Activated CD8-positive, alpha-beta memory T cell treated with anti-CD3 and anti-CD28 coated beads for 1 hour (primary cell): ENCODE measurements at regions not wholly inside any gene's neighbourhood (a gene's known extent, or its start where the extent isn't known, plus 50 kb on each side); places are given as distances from the start of the nearest gene placed in this dataset.
"Not testable (repeated sequence)": the region's sequence is repeated elsewhere in the genome, so short reads cannot be mapped to it uniquely, and the experiment has no call there.

ENCODE experiments used
- DNase-seq, 2 donors: peaks; one replicate each; pipeline ENCODE4 v3.0.0-alpha.2; 2020; ENCODE audit warnings: low read depth in 1 of 2; ENCODE audit errors: extremely low read depth in 1 of 2

DNA sequence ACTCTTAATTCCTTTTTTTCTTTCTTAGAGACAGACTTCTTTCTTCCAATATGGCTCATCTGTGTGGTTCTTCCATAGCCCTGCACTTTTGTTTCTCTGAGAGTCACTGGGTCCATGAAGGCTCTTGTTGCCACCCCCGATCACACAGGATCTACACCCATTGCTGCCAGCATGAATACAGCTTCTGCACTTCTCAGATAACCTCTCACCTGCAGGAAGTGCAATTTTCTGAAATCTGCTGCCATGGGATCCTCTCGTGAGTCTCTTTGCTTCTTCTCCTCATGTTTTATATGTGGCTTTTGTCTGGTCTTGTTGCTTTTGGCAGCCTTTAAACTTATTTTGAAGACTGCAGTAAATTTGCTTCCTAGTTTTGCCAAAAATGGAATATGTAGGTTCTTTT, 171.2 kb downstream of the TMEM167A start:
- DNase-seq = no peak

DNA sequence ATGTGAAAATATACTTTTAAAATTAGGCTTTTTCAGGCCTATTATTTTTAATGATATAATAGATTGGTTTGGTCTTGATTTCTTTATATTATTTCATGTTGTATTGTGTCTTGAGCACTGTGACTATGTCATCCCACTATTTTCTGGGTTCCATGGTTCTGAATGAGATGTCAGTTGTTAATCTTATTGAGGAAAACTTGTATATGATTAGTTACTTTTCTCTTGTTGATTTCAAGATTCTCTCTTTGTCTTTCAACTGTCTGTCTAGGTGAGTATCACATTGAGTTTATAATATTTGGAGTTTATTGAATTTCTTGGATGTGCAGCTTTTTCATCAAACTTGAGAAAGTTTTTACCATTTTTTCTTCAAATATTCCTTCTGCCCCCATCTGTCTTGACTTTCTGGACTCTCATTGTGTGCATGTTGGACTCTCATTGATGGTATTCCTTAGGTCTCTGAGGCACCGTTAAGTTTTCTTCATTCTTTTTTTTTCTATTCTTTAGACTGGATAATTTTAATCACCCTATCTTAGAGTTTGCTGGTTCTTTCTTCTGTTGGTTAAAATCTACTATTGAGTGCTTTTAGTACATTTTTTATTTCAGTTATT, 175.8 kb downstream of the TMEM167A start:
- no peak for DNase-seq

DNA sequence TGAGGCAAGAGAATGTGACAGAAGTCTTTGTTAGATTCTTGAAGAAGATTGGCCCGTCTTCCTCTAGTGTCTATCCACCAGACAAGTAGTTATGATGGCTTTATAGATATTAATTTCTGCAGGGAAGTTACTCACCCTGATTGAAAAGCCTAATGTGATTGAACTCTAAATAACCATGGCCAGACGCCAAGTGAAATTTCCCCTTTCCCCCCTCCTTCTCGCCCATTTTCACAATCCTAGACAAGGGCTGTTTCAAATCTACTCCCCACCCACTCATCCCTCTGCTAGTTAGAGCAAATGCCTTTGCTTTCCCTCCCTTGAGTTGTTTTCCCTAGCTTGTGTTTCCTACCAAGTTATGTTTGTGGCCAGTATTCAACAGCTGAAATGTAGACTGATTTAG, 182.5 kb downstream of the TMEM167A start:
- DNase-seq = no peak

DNA sequence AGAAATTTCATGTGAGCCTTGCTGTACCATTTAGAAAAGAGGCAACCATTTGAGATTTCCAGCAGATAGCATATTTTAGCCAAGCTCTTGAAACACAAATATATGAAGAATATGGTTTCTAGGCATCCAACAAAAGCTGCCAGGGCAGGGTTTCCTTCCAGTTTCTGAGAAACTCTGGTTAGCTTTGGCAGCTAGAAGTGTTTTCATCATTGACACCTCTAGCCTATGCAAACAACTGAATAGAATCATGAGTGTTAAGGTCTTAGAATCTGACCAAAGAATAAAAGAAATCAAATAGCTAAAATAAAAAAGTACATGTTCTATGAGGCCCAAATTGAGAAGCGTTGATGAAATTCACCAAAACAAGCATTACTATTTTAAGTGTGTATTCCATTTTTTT, 188.1 kb downstream of the TMEM167A start:
- DNase-seq = no peak

DNA sequence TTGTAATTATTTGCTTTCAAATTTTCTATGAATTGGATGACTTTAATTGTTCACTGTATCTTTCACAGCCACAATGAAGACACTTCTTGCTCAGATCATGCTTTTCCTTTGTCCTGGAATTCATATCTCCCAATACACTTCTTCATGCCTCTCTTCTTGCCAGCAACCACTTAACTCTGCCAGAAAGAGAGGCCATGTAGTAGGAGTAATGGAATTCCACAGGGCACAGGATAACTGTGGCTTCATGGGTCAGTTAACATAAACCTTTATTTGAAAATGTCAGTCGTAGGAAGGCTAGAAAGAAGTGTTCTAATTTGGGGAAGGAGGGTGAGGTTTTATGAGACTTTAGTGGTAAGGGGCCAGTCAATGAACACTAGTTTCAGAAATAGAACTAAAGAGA, 190.3 kb downstream of the TMEM167A start:
- no peak for DNase-seq

DNA sequence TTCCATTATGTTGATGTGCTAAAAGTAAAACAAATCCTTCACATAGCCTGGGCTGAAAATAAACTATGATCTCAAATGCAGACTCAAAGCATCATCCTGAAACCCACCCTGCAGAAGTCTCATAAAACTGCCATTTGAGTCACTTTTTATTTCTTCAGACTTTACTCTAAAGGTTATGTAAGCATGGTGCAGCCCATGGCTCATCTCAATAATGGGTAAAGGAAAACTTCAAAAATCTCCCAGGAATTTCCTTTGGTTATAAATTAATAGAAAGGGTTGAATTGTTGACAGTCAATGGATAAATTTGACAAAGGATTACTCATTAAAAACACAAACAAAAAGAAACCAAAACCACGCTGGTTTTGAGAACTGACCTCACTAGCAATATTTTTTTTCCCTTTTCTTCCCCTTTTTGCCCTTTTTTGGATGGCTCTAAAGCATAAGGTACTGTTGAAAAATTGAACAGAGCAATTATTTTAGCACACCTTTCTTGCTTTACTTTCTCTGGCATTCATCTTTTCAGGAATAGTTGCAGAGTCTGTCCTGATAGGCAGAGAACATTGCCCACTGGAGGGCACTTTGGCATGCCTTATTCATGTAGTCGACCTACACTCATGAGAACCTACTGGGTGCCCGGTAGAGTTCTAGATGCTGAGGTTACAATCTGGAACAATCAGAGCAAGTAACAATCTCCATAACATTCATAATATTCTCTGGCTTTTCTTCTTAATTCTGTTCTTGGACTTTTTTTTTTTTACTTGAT, 191.4 kb downstream of the TMEM167A start:
- DNase-seq = no peak

DNA sequence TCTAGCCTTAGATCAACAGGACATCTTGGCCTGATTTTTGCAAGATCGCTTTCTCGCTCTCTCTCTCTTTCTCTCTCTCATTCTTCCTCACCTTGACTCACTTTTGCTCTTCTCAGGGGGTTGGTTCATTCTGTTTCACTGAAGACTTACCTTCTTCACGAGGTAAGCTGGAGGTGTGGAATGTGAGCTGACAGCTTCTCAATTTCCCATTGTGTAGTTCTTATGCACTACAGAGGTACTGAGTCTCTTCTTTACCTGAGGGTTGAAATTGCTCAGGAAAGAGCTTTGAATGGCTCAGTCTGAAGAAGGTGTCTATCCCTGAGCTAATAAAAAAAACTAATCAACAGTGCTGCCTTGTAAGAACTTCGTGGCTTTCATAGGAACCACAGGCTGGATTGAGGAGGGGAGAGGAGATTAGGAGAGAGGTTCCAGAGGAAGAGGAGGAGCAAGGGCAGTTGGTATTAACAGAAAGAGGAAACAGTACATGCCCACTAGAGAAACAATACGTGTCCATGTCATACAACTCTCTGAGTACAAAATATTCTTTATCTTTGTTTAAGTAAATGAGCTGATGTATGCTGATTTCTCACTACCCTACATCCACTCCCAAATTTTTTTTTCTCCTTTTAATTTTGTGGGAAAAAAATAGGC, 192.2 kb downstream of the TMEM167A start:
- DNase-seq = no peak

DNA sequence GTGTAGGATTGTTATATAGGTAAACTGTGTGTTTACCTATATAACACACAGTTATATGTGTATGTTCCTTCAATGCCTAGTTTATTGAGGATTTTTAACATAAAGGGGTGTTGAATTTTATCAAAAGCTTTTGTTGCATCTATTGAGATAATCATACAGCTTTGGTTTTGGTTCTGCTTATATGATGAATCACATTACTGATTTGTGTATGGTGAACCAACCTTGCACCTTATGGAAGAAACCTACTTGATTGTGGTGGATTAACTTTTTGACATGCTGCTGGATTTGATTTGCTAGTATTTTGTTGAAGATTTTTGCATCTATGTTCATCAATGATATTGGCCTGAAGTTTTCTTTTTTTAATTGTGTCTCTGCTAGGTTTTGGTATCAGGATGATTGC, 194.9 kb downstream of the TMEM167A start:
- DNase-seq = no peak

DNA sequence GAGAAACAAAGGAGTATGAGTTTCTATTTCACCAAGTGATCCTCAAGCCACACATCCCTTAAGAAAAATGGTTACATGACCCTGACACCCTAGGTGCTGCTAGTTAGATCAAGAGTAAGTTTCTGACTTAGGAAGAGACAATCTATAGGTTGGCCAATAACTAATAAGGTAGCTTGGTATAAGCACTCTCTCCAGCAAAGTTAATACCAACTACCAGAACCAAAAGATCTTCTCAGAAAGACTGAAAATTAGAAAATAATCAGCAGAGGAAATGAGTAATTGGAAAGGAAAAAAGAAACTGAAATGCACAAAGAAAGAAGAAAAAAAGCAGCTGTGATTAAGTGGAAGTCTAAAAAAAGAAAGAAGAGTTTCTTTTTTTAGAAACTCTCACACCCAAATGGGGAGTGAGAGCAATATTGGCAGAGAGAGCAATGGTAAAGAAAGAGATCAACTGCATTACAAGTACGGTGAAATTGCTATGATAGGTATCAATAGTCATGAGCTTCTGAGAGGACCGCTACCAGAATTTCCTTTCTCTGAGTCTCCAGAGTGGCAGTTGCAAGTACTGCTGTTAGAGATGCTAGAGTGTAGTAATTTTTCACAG, 195.5 kb downstream of the TMEM167A start:
- DNase-seq = no peak

DNA sequence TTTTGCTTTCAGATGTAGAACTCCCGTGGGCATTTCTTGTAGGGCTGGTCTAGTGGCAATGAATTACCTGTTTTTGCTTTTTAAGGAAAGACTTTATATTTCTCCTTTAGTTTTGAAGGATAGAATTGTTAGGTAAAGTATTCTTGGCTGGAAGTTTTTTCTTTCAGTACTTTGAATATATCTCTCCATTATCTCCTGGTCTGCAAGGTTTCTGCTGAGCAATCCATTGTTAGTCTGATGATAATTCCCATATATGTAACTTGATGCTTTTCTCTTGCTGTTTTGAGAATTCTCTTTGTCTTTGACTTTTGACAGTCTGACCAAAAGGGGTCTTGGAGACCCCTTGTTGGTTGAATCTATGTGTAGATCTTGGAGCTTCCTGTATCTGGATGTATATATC, 198.1 kb downstream of the TMEM167A start:
- DNase-seq = no peak

DNA sequence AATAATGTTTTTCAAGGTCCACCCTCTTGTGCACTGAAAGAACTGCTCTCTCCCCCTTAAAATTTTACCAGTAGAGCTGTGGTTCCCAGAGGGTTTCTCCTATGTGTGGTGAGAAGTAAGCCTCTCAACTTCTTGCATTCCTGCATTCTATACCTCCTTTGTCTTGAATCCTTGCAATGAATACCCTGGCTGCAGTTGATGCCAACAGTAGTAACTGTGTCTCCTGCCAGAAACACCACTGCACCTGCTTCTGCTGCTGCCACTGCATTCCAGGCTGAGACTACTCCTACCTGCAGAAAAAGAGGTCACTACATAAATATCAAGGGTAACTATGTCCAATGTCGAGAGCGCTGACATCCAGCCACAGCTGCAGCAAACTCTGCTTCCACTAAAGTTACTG, 203.7 kb downstream of the TMEM167A start:
- no peak for DNase-seq

DNA sequence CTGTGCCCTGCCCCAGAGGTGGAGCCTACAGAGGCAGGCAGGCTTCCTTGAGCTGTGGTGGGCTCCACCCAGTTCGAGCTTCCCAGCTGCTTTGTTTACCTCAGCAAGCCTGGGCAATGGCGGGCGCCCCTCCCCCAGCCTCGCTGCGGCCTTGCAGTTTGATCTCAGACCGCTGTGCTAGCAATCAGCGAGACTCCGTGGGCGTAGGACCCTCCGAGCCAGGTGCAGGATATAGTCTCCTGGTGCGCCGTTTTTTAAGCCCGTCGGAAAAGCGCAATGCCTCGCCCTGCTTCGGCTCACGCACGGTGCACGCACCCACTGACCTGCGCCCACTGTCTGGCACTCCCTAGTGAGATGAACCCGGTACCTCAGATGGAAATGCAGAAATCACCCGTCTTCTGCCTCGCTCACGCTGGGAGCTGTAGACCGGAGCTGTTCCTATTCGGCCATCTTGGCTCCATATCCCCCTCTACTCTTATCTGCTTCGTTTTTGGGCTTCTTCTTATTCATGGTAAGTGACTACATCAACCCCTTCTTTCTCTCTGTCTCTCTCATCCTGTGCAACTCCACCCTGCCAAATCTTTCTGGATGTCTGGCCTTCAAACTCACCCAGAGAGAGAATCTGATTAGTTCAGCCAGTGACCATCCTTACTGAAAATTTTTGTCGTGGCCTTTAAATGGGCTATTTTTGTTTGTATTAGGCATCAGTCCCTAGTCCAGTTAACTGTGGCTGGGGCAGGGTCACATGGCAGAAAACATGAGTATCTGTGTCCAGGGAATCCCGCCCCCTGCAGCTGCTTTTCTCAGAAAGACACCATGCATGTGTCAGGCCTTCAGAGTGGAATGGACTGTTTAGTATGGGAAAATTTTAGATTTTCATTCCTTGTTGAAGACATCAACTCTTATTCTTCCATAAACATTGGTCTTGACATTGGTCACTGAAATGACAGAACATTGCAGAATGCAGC, 204.6 kb downstream of the TMEM167A start:
- not testable (repeated sequence) for DNase-seq

DNA sequence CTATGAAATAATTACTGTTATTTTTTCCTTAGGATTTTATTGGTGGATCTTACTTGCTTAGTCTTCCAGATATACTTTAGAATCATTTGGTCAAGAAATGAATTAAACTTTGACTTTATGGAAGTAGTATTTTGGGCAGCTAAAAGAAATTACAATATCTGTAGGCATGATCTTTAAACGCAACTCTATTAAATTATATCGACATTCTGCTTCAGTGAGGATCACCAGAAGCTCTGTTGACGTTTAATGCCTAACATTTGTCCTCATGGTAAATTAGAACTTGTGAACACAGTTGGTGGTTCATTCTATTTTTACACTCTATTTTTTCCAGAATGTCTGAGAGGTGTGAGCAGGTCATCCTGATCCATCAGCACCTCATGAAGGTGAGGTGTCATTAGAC, 211.6 kb downstream of the TMEM167A start:
- no peak for DNase-seq

DNA sequence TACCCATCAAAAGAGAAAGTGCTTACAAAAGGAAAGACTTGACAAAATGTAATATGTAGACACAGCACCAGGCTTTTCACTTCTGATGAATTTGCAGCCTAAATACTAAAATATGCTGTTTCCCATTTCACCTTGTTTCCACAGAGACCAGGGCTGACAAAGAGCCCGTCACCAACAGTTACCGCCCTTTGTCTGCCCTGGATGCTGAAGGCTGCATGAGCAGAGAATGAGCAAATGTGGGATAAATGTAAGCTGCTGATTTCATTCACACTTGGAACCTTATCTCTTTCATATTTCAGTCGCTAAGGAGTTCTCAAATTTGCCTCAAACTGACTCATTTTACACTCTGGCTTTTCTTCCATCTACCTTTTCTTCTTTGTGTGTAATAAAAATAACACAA, 213.9 kb downstream of the TMEM167A start:
- DNase-seq = no peak

DNA sequence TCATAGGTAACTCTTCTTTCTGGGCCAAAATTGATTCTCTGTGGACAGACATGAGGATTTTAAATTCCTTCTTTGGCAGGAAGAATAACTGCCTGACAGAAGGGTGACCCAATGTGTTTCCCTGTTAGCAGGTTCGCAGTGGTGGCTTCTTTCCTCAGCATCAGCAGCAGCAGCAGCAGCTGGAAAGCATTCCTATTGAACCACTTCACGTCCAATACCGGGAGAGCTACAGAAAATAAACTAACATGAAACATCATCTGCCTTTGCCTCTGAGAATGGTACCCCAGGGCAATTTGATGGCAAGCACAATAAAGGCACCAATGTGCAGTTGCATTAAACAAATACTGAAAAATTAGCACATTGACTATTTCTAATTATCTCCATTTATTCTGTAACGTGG, 214.5 kb downstream of the TMEM167A start:
- no peak for DNase-seq

DNA sequence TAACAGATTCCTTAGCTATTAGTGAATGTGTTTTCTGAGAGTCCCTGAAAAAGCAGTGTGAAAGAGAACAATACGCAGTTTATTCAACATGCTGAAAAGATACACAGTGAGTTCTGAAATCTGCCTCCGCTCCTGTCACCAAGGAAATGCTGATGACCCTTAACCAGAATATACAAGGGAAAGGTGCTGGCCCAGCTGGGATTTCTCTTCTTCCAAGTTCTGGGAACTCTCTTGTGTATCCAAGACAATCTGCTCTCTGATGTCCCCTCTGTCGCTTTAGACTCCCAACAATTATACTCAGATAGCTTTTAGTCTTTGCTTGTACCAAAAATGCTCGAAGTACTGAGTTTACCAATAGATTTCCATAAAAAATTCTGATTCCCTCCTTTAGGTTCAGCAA, 214.9 kb downstream of the TMEM167A start:
- DNase-seq = no peak

DNA sequence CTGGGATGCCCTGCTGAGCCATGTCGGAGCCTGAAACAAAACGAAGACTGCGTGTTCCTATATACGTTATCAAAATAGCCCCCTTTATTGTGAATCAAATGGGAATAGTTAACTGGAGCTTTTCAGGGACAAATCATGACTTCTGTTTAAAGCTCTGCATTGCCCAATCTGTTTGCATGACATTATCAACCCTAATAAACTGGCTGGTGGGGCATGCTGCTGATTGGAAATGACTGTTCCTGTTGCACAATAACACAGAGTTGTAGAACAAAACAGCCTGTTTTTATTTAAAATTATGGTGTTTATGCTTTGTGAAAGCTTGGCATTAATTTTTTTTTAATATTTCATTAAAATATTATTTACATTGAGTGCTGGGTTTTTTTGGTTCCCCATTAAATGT, 215.5 kb downstream of the TMEM167A start:
- no peak for DNase-seq

DNA sequence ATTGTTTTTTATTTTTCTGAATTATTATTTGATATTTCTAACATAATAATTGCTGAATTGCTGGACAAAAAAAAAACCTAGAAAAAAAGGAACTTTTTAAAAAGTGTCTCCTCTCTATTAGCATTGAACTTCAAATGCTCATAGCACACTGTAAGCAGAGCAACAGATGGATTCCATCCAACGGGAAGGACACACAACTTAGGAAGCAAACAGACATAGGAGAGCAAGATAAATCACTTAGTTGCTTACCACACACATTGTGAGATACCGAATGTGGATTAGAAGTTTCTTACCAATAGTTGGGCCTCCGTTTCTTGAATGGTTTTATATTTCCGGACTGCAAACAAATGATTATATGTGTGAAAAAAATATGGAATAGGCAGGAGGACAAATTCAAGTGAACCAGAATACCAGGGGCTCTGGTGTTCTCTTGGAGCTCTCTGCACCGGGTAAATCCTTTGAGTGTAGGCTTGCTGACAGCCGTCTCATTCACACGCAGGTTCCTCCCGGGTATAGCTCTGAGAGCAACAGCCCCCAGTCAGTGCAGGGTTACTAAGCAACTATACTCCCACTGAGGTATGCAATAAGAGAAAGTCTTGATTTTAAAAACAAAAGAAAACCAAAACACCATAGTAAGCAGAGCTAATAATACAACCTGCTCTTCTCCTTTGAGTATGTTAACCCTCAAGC, 217.6 kb downstream of the TMEM167A start:
- DNase-seq = no peak

DNA sequence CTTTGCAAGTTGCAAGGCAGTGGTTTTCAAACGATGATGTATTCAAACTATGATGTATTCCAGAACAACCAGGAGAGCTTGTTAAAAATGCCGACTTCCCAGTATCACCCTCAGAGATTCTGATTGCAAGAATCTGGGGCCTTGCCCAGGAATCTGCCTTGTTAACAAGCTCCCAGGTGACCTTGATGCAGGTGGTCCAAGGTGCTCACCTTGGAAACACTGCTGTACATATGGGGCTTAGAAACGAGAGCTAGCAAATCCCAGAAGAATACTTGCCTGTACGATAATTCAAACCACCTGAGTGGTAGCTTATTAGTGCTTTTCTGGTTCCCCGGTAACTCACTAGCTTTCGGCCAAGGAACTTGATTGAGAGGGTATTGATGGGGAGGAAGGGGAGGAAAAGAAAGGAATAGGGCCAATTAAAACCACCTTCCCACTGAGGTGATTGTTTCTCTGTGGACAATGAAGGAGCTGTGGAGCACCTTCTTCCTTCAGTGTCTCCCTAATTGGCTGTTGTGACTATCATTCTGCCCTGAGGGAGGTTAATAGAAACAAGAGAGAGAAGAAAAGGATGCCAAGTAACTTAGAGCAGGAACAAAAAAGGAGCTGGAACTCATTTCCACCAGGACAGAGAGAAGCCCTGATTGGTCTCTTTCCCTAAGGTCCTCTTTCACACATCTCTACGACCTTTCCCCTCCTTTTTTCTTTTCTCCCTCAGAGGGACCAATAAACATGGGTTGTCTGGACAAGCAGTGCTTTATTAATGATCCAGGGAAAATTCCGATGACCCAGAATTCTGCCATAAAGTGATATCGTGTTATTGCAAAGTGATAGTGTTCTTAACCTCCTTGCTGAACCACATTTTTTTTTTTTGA, 218.8 kb downstream of the TMEM167A start:
- no peak for DNase-seq
